MM.1S (cell line): ENCODE measurements at regions not wholly inside any gene's neighbourhood (a gene's known extent, or its start where the extent isn't known, plus 50 kb on each side); places are given as distances from the start of the nearest gene placed in this dataset.

Experiments
- DNase-seq: peaks from one replicate; pipeline ENCODE4 v3.0.0-alpha.2; 2015
- H2AFZ ChIP-seq: fragments of 300-600 bp; sonication (generic); 2 replicates; pipeline ENCODE4 v1.6.0; 2016; ENCODE audit warnings: antibody characterized with exemption, low read length
- H3F3A ChIP-seq: fragments of 300-600 bp; sonication (generic); 2 replicates; pipeline ENCODE4 v1.6.1; 2016; ENCODE audit warnings: mild to moderate bottlenecking, antibody characterized with exemption, low read length, moderate library complexity, mixed read lengths; ENCODE audit not compliant: insufficient read depth
- H3K27ac ChIP-seq: fragments of 300-600 bp; sonication (generic); 2 replicates; pipeline ENCODE4 v1.5.1; 2016; ENCODE audit warnings: mild to moderate bottlenecking, low read length
- H3K27me3 ChIP-seq: fragments of 300-600 bp; sonication (generic); replicated peaks from 2 replicates; pipeline ENCODE4 v1.6.0; 2016; ENCODE audit warnings: low read length; ENCODE audit not compliant: insufficient read depth
- H3K36me3 ChIP-seq: fragments of 300-600 bp; sonication (generic); replicated peaks from 2 replicates; pipeline ENCODE4 v1.6.1; 2016; ENCODE audit warnings: mild to moderate bottlenecking, low read length, mixed read lengths; ENCODE audit not compliant: insufficient read depth
- H3K4me1 ChIP-seq: fragments of 300-600 bp; sonication (generic); 2 replicates; pipeline ENCODE4 v1.6.1; 2016; ENCODE audit warnings: low read length, mixed read lengths
- H3K4me2 ChIP-seq: fragments of 300-600 bp; sonication (generic); 2 replicates; pipeline ENCODE4 v1.6.0; 2016; ENCODE audit warnings: low read depth, low read length
- H3K4me3 ChIP-seq: fragments of 300-600 bp; sonication (generic); 2 replicates; pipeline ENCODE4 v1.5.1; 2016; ENCODE audit warnings: low read length, mixed read lengths
- H3K79me2 ChIP-seq: fragments of 300-600 bp; sonication (generic); 2 replicates; pipeline ENCODE4 v1.6.1; 2016; ENCODE audit warnings: mixed run types, low read length, mixed read lengths
- H3K9ac ChIP-seq: fragments of 300-600 bp; sonication (generic); 2 replicates; pipeline ENCODE4 v1.6.1; 2016; ENCODE audit warnings: low read length, mixed read lengths
- H3K9me2 ChIP-seq: fragments of 300-600 bp; sonication (generic); replicated peaks from 2 replicates; pipeline ENCODE4 v1.6.1; 2016; ENCODE audit warnings: mild to moderate bottlenecking, low read length, mixed read lengths; ENCODE audit not compliant: insufficient read depth
- H3K9me3 ChIP-seq: fragments of 300-600 bp; sonication (generic); replicated peaks from 2 replicates; pipeline ENCODE4 v1.6.1; 2016; ENCODE audit warnings: mild to moderate bottlenecking, low read length, mixed read lengths; ENCODE audit not compliant: insufficient read depth
- H4K20me1 ChIP-seq: fragments of 300-600 bp; sonication (generic); 2 replicates; pipeline ENCODE4 v1.6.1; 2016; ENCODE audit warnings: mild to moderate bottlenecking, low read length, moderate library complexity, mixed read lengths; ENCODE audit not compliant: insufficient read depth
- CTCF ChIP-seq: fragments of 300-600 bp; sonication (generic); IDR thresholded peaks from 2 replicates; pipeline ENCODE4 v1.5.1; 2016; ENCODE audit warnings: antibody characterized with exemption, low read length, mixed read lengths
- EZH2 ChIP-seq: fragments of 300-600 bp; sonication (generic); optimal IDR thresholded peaks from 2 replicates; pipeline ENCODE3; 2017; ENCODE audit warnings: low read depth, mild to moderate bottlenecking, antibody characterized with exemption, low read length, mixed read lengths
- EZH2phosphoT487 ChIP-seq: fragments of 300-600 bp; sonication (generic); IDR thresholded peaks from 2 replicates; pipeline ENCODE4 v1.6.1; 2018; ENCODE audit warnings: antibody characterized with exemption, low read length

GRCh38 chr1:195576641-195577040 lies 1031.6 kb downstream of the KCNT2 start:
- Histone ChIP-seq H3K9ac (no peak overlapping the region), H3K4me2 (no peak overlapping the region), H3F3A (no peaks in the 10 kb centered on the region), H3K9me3 (no peaks in the 10 kb centered on the region), H3K4me1 (no peaks in the 10 kb centered on the region), H4K20me1 (no peaks in the 10 kb centered on the region), H3K4me3 (no peak overlapping the region), H3K27ac (no peak overlapping the region), H2AFZ (no peak overlapping the region), H3K79me2 (no peaks in the 10 kb centered on the region), H3K27me3 (no peaks in the 10 kb centered on the region), H3K36me3 (no peaks in the 10 kb centered on the region), H3K9me2 (no peaks in the 10 kb centered on the region)
- DNase-seq: no peak
- TF ChIP-seq EZH2 (no peak), CTCF (no peak), EZH2phosphoT487 (no peak)

- H4K20me1 ChIP-seq: no peaks in the 10 kb centered on the region
- no peak overlapping the region for H3K9ac ChIP-seq
- H3F3A ChIP-seq: no peaks in the 10 kb centered on the region
- no peaks in the 10 kb centered on the region for H3K79me2 ChIP-seq
- no peak overlapping the region for H3K27ac ChIP-seq
- H3K4me1 ChIP-seq: no peaks in the 10 kb centered on the region
- no peak overlapping the region for H2AFZ ChIP-seq
- no peaks in the 10 kb centered on the region for H3K9me3 ChIP-seq
- no peaks in the 10 kb centered on the region for H3K9me2 ChIP-seq
- no peak overlapping the region for H3K4me2 ChIP-seq
- DNase-seq: no peak
- TF ChIP-seq CTCF (no peak), EZH2 (no peak), EZH2phosphoT487 (no peak)
- no peak overlapping the region for H3K4me3 ChIP-seq
- H3K36me3 ChIP-seq: no peaks in the 10 kb centered on the region
- no peaks in the 10 kb centered on the region for H3K27me3 ChIP-seq
These were observed 1033.7 kb downstream of the KCNT2 start for GRCh38 chr1:195574511-195574910.

GRCh38 chr1:195569934-195570333 lies 1038.3 kb downstream of the KCNT2 start:
- H3K36me3 ChIP-seq: no peaks in the 10 kb centered on the region
- H4K20me1 ChIP-seq: no peaks in the 10 kb centered on the region
- H3K9me2 ChIP-seq: no peaks in the 10 kb centered on the region
- H3K79me2 ChIP-seq: no peaks in the 10 kb centered on the region
- H3F3A ChIP-seq: no peaks in the 10 kb centered on the region
- no peak overlapping the region for H3K27ac ChIP-seq
- TF ChIP-seq CTCF (no peak), EZH2phosphoT487 (no peak), EZH2 (no peak)
- no peak overlapping the region for H2AFZ ChIP-seq
- no peaks in the 10 kb centered on the region for H3K9me3 ChIP-seq
- no peaks in the 10 kb centered on the region for H3K4me1 ChIP-seq
- DNase-seq: no peak
- H3K4me2 ChIP-seq: no peak overlapping the region
- H3K27me3 ChIP-seq: no peaks in the 10 kb centered on the region
- H3K4me3 ChIP-seq: no peak overlapping the region
- H3K9ac ChIP-seq: no peak overlapping the region
